ENCODE measurements at regions not wholly inside any gene's neighbourhood (a gene's known extent, or its start where the extent isn't known, plus 50 kb on each side); places are given as distances from the start of the nearest gene placed in this dataset.
"Not testable (repeated sequence)": the region's sequence is repeated elsewhere in the genome, so short reads cannot be mapped to it uniquely, and the experiment has no call there.

DNA sequence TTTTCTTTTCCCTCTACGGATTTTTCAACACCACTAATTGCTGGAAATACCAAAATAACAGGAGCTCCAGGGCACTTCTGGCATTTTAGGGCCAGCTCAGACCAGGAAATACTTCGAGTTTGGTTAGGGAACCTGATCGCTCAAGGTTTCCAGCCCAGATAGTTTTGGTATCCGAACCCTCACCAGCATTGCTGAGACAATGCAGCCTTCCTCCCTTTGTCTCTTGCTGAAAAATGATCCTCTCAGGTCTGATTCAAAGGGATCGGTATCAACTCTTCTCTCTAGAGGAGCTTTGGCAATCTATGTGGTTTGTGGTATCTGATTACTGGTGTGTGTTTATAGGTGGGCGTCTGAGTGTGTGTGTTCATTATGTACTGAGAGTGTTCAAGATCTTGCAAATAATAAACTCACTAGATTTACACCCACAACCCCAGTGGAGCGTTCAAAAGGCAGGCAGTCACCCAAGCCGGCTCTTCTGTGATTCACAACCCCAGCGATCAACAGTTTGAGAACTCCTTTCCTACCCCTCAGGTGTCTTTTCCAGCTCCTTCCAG is 122.8 kb upstream of the EGFLAM start:
- H3K4me2 ChIP-seq (ENCODE audit: low read length) = no peak overlapping the region
- no peak overlapping the region for H2AFZ ChIP-seq (ENCODE audit: low read length)
- no peak overlapping the region for H3K4me3 ChIP-seq (ENCODE audit: low read depth, low read length, poor library complexity, severe bottlenecking)
- no peak overlapping the region for H3K27ac ChIP-seq (ENCODE audit: low read depth, low read length, poor library complexity, severe bottlenecking)
- H3K9ac ChIP-seq (ENCODE audit: low read length) = no peak overlapping the region
- no peak for TF ChIP-seq EZH2 (IDR thresholded peaks at IDR 0.05; ENCODE audit: borderline replicate concordance, low read length)
- TF ChIP-seq, protein P1, sequence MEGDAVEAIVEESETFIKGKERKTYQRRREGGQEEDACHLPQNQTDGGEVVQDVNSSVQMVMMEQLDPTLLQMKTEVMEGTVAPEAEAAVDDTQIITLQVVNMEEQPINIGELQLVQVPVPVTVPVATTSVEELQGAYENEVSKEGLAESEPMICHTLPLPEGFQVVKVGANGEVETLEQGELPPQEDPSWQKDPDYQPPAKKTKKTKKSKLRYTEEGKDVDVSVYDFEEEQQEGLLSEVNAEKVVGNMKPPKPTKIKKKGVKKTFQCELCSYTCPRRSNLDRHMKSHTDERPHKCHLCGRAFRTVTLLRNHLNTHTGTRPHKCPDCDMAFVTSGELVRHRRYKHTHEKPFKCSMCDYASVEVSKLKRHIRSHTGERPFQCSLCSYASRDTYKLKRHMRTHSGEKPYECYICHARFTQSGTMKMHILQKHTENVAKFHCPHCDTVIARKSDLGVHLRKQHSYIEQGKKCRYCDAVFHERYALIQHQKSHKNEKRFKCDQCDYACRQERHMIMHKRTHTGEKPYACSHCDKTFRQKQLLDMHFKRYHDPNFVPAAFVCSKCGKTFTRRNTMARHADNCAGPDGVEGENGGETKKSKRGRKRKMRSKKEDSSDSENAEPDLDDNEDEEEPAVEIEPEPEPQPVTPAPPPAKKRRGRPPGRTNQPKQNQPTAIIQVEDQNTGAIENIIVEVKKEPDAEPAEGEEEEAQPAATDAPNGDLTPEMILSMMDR (IDR thresholded peaks at IDR 0.05; ENCODE audit: low read length) = no peak
- H3K27me3 ChIP-seq (ENCODE audit: insufficient read depth, low read length) = no peaks in the 10 kb centered on the region
- H3K4me1 ChIP-seq (ENCODE audit: insufficient read depth, low read length, severe bottlenecking) = no peaks in the 10 kb centered on the region
- H4K20me1 ChIP-seq (ENCODE audit: insufficient read depth, low read length) = no peaks in the 10 kb centered on the region
- no peaks in the 10 kb centered on the region for H3K9me3 ChIP-seq (ENCODE audit: low read length)
- H3K36me3 ChIP-seq (ENCODE audit: insufficient read depth, low read length) = no peaks in the 10 kb centered on the region
- no peaks in the 10 kb centered on the region for H3K9me2 ChIP-seq (ENCODE audit: low read depth, low read length)
- no peaks in the 10 kb centered on the region for H3K79me2 ChIP-seq (ENCODE audit: insufficient read depth, low read length)
- H3F3A ChIP-seq (ENCODE audit: insufficient read depth, low read length) = no peaks in the 10 kb centered on the region

DNA sequence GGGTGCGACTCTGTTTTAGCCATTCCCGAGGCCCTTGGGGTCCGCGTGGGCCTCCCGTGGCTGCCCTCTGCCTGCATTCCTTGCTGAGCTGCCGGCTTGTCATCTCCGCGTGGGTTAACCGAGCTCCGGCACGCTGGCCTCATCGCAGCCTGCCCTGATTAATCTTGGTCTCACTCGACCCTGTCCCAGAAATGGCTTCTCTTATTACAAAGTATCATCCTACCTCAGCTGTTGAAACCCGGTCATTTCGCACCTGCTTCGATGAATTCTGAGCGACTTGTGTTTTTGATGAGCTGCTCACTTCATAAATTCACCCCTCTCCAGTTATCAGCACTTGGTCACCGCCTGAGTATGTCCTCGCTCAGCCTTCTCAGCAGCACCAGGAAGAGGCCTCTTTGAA is 123.5 kb upstream of the EGFLAM start:
- Histone ChIP-seq H3K4me3 (ENCODE audit: low read depth, low read length, poor library complexity, severe bottlenecking) (no peak overlapping the region), H3K27ac (ENCODE audit: low read depth, low read length, poor library complexity, severe bottlenecking) (no peak overlapping the region), H3F3A (ENCODE audit: insufficient read depth, low read length) (no peaks in the 10 kb centered on the region), H3K4me1 (ENCODE audit: insufficient read depth, low read length, severe bottlenecking) (no peaks in the 10 kb centered on the region), H3K27me3 (ENCODE audit: insufficient read depth, low read length) (no peaks in the 10 kb centered on the region), H3K79me2 (ENCODE audit: insufficient read depth, low read length) (no peaks in the 10 kb centered on the region), H3K9me2 (ENCODE audit: low read depth, low read length) (no peaks in the 10 kb centered on the region), H4K20me1 (ENCODE audit: insufficient read depth, low read length) (no peaks in the 10 kb centered on the region), H3K9me3 (ENCODE audit: low read length) (no peaks in the 10 kb centered on the region), H3K9ac (ENCODE audit: low read length) (no peak overlapping the region), H3K4me2 (ENCODE audit: low read length) (no peak overlapping the region), H2AFZ (ENCODE audit: low read length) (no peak overlapping the region), H3K36me3 (ENCODE audit: insufficient read depth, low read length) (no peaks in the 10 kb centered on the region)
- no peak for TF ChIP-seq EZH2 (IDR thresholded peaks at IDR 0.05; ENCODE audit: borderline replicate concordance, low read length)
- TF ChIP-seq, protein P1 (IDR thresholded peaks at IDR 0.05; ENCODE audit: low read length) = no peak

DNA sequence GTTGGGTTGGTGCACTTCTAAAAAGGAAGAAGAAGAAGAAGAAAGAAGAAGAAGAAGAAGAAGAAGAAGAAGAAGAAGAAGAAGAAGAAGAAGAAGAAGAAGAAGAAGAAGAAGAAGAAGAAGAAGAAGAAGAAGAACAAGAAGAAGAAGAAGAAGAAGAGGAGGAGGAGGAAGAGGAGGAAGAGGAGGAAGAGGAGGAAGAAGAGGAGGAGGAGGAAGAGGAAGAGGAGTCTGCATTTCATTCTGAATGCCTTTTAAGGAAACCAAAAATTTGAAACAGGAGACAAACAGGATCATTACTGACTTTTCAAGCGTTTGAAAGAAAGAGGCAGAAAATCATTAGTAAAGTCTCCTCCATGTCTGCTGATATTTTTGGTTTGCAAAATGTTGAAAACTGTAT is 124.1 kb upstream of the EGFLAM start:
- H3F3A ChIP-seq (ENCODE audit: insufficient read depth, low read length); H3K27me3 ChIP-seq (ENCODE audit: insufficient read depth, low read length); H4K20me1 ChIP-seq (ENCODE audit: insufficient read depth, low read length); H3K36me3 ChIP-seq (ENCODE audit: insufficient read depth, low read length); H3K4me1 ChIP-seq (ENCODE audit: insufficient read depth, low read length, severe bottlenecking); H3K9me3 ChIP-seq (ENCODE audit: low read length); H3K27ac ChIP-seq (ENCODE audit: low read depth, low read length, poor library complexity, severe bottlenecking); H3K79me2 ChIP-seq (ENCODE audit: insufficient read depth, low read length); H2AFZ ChIP-seq (ENCODE audit: low read length); H3K4me3 ChIP-seq (ENCODE audit: low read depth, low read length, poor library complexity, severe bottlenecking); H3K9ac ChIP-seq (ENCODE audit: low read length); H3K4me2 ChIP-seq (ENCODE audit: low read length); H3K9me2 ChIP-seq (ENCODE audit: low read depth, low read length): not testable (repeated sequence)

DNA sequence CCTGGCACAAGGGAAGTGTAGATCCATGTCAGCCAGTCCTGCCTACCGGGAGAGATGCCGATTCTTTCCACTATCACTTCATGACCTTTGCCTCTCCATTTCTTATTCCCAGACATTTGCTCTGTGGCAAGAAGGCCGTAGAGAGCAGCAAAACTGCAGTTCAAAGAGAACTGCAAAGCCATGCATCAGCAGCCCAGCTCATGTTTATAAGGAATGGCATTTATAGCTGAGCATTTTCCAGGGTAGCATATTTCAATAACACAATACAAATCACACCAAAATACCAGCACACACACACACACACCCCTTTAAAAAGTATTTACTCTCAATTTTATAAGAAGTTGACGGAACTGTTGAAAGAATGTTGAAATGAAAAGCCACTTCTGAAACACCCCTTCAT is 126.7 kb upstream of the EGFLAM start:
- H3K4me2 ChIP-seq (ENCODE audit: low read length) = no peak overlapping the region
- H4K20me1 ChIP-seq (ENCODE audit: insufficient read depth, low read length) = no peaks in the 10 kb centered on the region
- TF ChIP-seq, protein P1 (IDR thresholded peaks at IDR 0.05; ENCODE audit: low read length) = no peak
- TF ChIP-seq EZH2 (IDR thresholded peaks at IDR 0.05; ENCODE audit: borderline replicate concordance, low read length) = no peak
- H3K4me3 ChIP-seq (ENCODE audit: low read depth, low read length, poor library complexity, severe bottlenecking) = no peak overlapping the region
- no peaks in the 10 kb centered on the region for H3K36me3 ChIP-seq (ENCODE audit: insufficient read depth, low read length)
- no peak overlapping the region for H2AFZ ChIP-seq (ENCODE audit: low read length)
- H3K4me1 ChIP-seq (ENCODE audit: insufficient read depth, low read length, severe bottlenecking) = no peaks in the 10 kb centered on the region
- H3K79me2 ChIP-seq (ENCODE audit: insufficient read depth, low read length) = no peaks in the 10 kb centered on the region
- H3K9me2 ChIP-seq (ENCODE audit: low read depth, low read length) = no peaks in the 10 kb centered on the region
- no peaks in the 10 kb centered on the region for H3F3A ChIP-seq (ENCODE audit: insufficient read depth, low read length)
- no peak overlapping the region for H3K9ac ChIP-seq (ENCODE audit: low read length)
- H3K27me3 ChIP-seq (ENCODE audit: insufficient read depth, low read length) = no peaks in the 10 kb centered on the region
- H3K27ac ChIP-seq (ENCODE audit: low read depth, low read length, poor library complexity, severe bottlenecking) = no peak overlapping the region
- H3K9me3 ChIP-seq (ENCODE audit: low read length) = no peaks in the 10 kb centered on the region
